SK-N-SH (cell line): ENCODE measurements at regions not wholly inside any gene's neighbourhood (a gene's known extent, or its start where the extent isn't known, plus 50 kb on each side); places are given as distances from the start of the nearest gene placed in this dataset.

Experiments
- CHD2 ChIP-seq: fragments of 150-350 bp; IDR thresholded peaks from 2 replicates; pipeline ENCODE4 v1.6.1; 2018; ENCODE audit warnings: low read length; ENCODE audit not compliant: partially characterized antibody
- EP300 ChIP-seq, 2 experiments: IDR thresholded peaks; 2 replicates each; pipeline versions ENCODE4 v1.4.0 to v1.6.1; 2012; ENCODE audit warnings: borderline replicate concordance in 1 of 2, low read depth in 1 of 2, low read length in 1 of 2
- GABPA ChIP-seq: IDR thresholded peaks from 2 replicates; pipeline ENCODE4 v1.4.0; 2012; ENCODE audit warnings: low read depth, mild to moderate bottlenecking
- POLR2AphosphoS5 ChIP-seq: IDR thresholded peaks from 2 replicates; pipeline ENCODE4 v1.6.1; 2012; ENCODE audit warnings: low read depth, low read length
- TAF1 ChIP-seq: IDR thresholded peaks from 2 replicates; pipeline ENCODE4 v1.6.1; 2012; ENCODE audit warnings: low read depth, mild to moderate bottlenecking, low read length, moderate library complexity, borderline replicate concordance
- TCF12 ChIP-seq: IDR thresholded peaks from 2 replicates; pipeline ENCODE4 v1.4.0; 2012
- TEAD4 ChIP-seq: IDR thresholded peaks from 2 replicates; pipeline ENCODE4 v1.4.0; 2012; ENCODE audit warnings: mild to moderate bottlenecking, borderline replicate concordance; ENCODE audit not compliant: insufficient read depth
- TF ChIP-seq, protein P1 (sequence below): fragments of 200-600 bp; sonication (generic); IDR thresholded peaks from 2 replicates; pipeline ENCODE4 v1.6.1; 2017; ENCODE audit warnings: antibody characterized with exemption, mild to moderate bottlenecking, moderate library complexity
- TF ChIP-seq, protein P2 (sequence below): IDR thresholded peaks from 2 replicates; pipeline ENCODE4 v1.4.0; 2012; ENCODE audit warnings: low read depth, borderline replicate concordance

DNA sequence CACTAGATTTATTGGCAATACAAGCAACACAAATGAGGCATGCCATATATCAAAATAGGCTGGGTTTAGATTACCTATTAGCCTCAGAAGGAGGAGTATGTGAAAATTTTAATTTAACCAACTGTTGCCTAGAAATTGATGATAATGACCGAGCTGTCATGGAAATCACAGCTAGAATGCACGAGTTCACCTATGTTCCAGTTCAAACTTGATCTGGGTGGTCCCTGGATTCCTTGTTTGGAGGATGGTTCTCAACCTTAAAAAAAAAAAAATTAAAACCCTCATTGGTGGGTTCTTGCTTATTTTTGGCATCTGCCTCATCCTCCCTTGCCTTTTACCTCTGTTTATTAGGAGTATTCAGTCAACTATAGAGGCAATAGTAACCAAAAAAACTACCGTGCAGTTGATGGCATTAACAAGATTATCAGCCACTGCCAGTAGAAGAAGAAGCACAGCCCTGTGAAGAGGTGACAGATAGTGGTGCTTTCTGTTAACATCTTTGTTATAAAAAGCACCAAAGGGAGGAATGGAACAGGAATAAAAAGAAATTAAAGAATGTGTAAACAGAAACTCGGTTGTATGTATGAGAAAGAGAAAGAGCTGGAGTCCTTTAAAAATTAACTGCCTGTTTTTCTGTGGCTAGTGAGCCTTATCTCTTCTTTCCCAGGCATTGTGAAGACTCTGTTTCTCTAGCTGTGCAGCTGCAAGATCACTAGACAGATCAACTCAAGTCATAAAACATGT, 106.4 kb downstream of the ZNF429 start:
- TF ChIP-seq, protein P1, sequence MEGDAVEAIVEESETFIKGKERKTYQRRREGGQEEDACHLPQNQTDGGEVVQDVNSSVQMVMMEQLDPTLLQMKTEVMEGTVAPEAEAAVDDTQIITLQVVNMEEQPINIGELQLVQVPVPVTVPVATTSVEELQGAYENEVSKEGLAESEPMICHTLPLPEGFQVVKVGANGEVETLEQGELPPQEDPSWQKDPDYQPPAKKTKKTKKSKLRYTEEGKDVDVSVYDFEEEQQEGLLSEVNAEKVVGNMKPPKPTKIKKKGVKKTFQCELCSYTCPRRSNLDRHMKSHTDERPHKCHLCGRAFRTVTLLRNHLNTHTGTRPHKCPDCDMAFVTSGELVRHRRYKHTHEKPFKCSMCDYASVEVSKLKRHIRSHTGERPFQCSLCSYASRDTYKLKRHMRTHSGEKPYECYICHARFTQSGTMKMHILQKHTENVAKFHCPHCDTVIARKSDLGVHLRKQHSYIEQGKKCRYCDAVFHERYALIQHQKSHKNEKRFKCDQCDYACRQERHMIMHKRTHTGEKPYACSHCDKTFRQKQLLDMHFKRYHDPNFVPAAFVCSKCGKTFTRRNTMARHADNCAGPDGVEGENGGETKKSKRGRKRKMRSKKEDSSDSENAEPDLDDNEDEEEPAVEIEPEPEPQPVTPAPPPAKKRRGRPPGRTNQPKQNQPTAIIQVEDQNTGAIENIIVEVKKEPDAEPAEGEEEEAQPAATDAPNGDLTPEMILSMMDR = no peak
- TF ChIP-seq POLR2AphosphoS5 = no peak
- TF ChIP-seq CHD2 = no peak
- TF ChIP-seq TAF1 = no peak
- no peak for TF ChIP-seq TCF12
- TF ChIP-seq, protein P2, sequence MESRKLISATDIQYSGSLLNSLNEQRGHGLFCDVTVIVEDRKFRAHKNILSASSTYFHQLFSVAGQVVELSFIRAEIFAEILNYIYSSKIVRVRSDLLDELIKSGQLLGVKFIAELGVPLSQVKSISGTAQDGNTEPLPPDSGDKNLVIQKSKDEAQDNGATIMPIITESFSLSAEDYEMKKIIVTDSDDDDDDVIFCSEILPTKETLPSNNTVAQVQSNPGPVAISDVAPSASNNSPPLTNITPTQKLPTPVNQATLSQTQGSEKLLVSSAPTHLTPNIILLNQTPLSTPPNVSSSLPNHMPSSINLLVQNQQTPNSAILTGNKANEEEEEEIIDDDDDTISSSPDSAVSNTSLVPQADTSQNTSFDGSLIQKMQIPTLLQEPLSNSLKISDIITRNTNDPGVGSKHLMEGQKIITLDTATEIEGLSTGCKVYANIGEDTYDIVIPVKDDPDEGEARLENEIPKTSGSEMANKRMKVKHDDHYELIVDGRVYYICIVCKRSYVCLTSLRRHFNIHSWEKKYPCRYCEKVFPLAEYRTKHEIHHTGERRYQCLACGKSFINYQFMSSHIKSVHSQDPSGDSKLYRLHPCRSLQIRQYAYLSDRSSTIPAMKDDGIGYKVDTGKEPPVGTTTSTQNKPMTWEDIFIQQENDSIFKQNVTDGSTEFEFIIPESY = no peak
- no peak for TF ChIP-seq EP300 (IDR thresholded peaks at IDR 0.05; ENCODE audit: borderline replicate concordance in 1 of 2, low read depth in 1 of 2, low read length in 1 of 2)
- TF ChIP-seq TEAD4 = no peak
- TF ChIP-seq GABPA = no peak
